ENCODE measurements at regions not wholly inside any gene's neighbourhood (a gene's known extent, or its start where the extent isn't known, plus 50 kb on each side); places are given as distances from the start of the nearest gene placed in this dataset.

DNA sequence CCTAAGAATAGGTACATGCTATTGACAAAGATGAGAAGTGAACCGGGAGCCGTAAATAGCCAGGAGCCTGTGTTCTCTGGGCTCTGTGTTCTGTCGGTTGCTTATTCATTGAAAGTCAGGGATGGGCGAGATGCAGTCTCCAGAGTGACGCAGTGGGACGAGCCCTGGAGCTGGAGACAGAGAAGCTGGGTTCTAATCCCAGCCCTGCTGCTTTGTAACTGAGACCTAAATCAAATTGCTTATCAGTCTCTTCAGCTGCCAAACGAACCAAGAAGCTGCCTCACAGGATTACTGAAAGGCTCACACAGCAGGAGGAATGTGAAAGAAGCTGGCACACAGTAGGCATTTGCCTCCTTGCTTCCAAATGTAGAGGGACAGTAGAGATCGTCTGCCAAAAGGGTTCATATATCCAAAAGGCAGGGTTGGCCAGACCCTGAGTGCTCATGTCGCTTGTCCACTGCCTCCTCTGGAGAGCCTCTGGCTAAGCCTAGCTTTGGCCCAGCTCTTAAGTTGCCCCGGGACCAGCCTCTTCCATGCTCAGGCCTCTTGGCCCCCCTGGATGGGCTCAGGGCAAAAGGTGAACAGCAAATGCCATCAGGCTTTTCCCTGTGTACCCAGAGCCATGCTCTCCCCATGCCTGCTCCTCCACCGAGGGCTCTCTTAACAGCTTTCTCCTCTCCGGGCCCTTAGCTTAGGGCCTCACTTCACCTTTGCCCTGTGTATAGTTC is 134.2 kb upstream of the IPO9 start:
- H3K36me3 ChIP-seq (ENCODE audit: control insufficient read depth in 1 of 2, insufficient read depth in 2 of 2, low read length in 1 of 2) = no peaks in the 10 kb centered on the region
- peaks cover 0 to 2% of the 10 kb centered on the region in 2 donors for H3K4me1 ChIP-seq (ENCODE audit: control insufficient read depth in 1 of 2, insufficient read depth in 2 of 2, low read length in 2 of 2)
- DNase-seq = peak in 1 of 2 donors; percentile 15
- no peak overlapping the region for H3K4me3 ChIP-seq (ENCODE audit: low read length in 2 of 2)
- WGBS, 2 donors = 94% methylated on average over 12 of the region's 12 CpGs
- no peaks in the 10 kb centered on the region for H3K9me3 ChIP-seq (ENCODE audit: control insufficient read depth, low read length)
- H3K27ac ChIP-seq (ENCODE audit: low read depth in 1 of 2, low read length in 2 of 2) = no peak overlapping the region
- H3K27me3 ChIP-seq (ENCODE audit: control insufficient read depth in 1 of 2, insufficient read depth in 2 of 2, low read length in 1 of 2) = no peaks in the 10 kb centered on the region
- ATAC-seq (ENCODE audit: low FRiP score) = peak; percentile 20
- intact Hi-C loops (cut with DNase I) = loop anchor here in 1 of 2 donors (5.0 kb wide), 1 partner anchor 42 kb away; no protein-coding TSS in a partner anchor

DNA sequence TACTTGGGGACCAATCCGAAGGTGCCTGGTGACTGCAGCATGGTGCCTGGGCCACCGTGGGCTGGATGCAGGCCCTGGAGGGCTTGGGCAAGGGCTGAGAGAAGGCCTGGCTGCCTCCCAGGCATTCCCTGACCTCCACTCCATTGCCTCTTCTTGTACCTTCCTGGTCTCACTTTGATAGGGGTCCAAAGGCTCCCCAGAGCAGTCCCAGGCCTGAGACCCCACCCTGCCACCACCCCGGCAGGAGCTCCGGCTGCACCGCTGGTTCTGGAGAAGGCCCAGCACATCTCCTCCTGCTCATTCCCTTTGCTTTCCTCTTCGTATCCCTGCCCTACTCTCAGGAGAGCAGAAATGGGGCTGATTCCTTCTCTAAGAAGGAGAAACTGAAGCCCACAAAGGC is 133.3 kb upstream of the IPO9 start:
- peak; percentile 21 to 60 for DNase-seq
- Histone ChIP-seq H3K4me3 (ENCODE audit: low read length in 2 of 2) (no peak overlapping the region), H3K4me1 (ENCODE audit: control insufficient read depth in 1 of 2, insufficient read depth in 2 of 2, low read length in 2 of 2) (peaks cover 0 to 2% of the 10 kb centered on the region in 2 donors), H3K9me3 (ENCODE audit: control insufficient read depth, low read length) (no peaks in the 10 kb centered on the region), H3K27ac (ENCODE audit: low read depth in 1 of 2, low read length in 2 of 2) (no peak overlapping the region), H3K27me3 (ENCODE audit: control insufficient read depth in 1 of 2, insufficient read depth in 2 of 2, low read length in 1 of 2) (no peaks in the 10 kb centered on the region), H3K36me3 (ENCODE audit: control insufficient read depth in 1 of 2, insufficient read depth in 2 of 2, low read length in 1 of 2) (no peaks in the 10 kb centered on the region)
- peak; percentile 40 for ATAC-seq (ENCODE audit: low FRiP score)
- intact Hi-C loops (cut with DNase I) = loop anchor here in 1 of 2 donors (2.0 to 5.0 kb wide), 2 partner anchors 43 to 131 kb away; no protein-coding TSS in a partner anchor
- 58 to 74% methylated on average over 6 of the region's 6 CpGs for WGBS, 2 donors

DNA sequence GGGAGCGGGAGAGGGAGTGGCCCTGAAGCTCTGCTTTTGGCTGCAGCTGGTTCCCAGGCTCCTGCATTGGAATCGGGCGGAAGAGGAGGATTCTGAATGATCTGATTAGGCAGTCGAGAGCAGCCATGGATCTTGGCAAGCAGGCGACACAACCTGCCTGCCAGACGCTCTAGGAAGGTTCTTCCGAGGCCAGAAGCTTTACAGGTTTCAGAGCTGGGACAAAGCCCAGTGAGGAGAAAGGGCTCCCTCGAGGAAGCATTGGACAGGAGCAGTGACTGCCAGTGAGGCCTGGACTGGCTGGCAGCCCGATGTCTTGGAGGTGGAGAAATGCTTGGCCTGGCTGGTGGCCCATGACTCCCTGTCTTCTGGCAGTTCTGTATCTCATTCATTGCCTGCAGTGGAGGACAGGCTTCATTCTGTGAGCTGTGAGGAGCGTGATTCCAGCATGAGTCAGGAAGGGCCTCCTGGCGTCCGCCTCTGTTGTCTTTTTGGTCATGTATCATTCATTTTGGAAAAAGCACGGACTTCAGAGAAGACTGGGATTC is 132.7 kb upstream of the IPO9 start:
- peak overlapping the region in 1 of 2 donors; percentile 12 for H3K27ac ChIP-seq (ENCODE audit: low read depth in 1 of 2, low read length in 2 of 2)
- H3K9me3 ChIP-seq (ENCODE audit: control insufficient read depth, low read length) = no peaks in the 10 kb centered on the region
- intact Hi-C loops (cut with DNase I) = loop anchor here in 1 of 2 donors (2.0 to 5.0 kb wide), 2 partner anchors 44 to 131 kb away; no protein-coding TSS in a partner anchor
- ATAC-seq (ENCODE audit: low FRiP score) (peak; percentile 81), DNase-seq (peak; percentile 87 to 93)
- no peak overlapping the region for H3K4me3 ChIP-seq (ENCODE audit: low read length in 2 of 2)
- H3K4me1 ChIP-seq (ENCODE audit: control insufficient read depth in 1 of 2, insufficient read depth in 2 of 2, low read length in 2 of 2) = peaks cover 0 to 2% of the 10 kb centered on the region in 2 donors
- 4 to 13% methylated on average over 13 of the region's 13 CpGs for WGBS, 2 donors
- no peaks in the 10 kb centered on the region for H3K36me3 ChIP-seq (ENCODE audit: control insufficient read depth in 1 of 2, insufficient read depth in 2 of 2, low read length in 1 of 2)
- H3K27me3 ChIP-seq (ENCODE audit: control insufficient read depth in 1 of 2, insufficient read depth in 2 of 2, low read length in 1 of 2) = no peaks in the 10 kb centered on the region

DNA sequence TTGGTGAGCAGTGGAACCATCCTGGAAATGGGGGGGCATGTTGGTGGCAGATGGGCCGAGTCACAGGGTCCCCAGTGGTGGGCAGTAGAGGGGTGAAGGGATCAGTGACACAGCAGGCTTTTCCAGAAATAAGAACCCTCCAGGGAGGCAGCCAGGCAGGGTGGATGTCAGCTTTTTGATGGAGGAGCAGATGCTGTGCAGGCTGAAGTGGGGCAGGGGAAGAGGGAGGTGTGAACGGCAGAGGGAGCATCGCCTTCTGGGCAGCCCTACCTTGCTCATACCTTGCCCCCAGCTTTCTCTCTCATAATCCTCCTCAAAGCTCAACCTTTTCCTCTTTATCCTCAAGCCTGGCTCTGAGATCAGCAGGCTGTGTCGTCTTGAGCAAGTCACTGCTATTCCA is 131.8 kb upstream of the IPO9 start:
- intact Hi-C loops (cut with DNase I) = loop anchor here in 1 of 2 donors (2.0 to 5.0 kb wide), 2 partner anchors 45 to 132 kb away; no protein-coding TSS in a partner anchor
- ATAC-seq (ENCODE audit: low FRiP score) (no peak), DNase-seq (peak in 1 of 2 donors; percentile 61)
- H3K36me3 ChIP-seq (ENCODE audit: control insufficient read depth in 1 of 2, insufficient read depth in 2 of 2, low read length in 1 of 2) = no peaks in the 10 kb centered on the region
- peaks cover 0 to 2% of the 10 kb centered on the region in 2 donors for H3K4me1 ChIP-seq (ENCODE audit: control insufficient read depth in 1 of 2, insufficient read depth in 2 of 2, low read length in 2 of 2)
- no peaks in the 10 kb centered on the region for H3K9me3 ChIP-seq (ENCODE audit: control insufficient read depth, low read length)
- WGBS, 2 donors = 92 to 93% methylated on average over 4 of the region's 4 CpGs
- no peaks in the 10 kb centered on the region for H3K27me3 ChIP-seq (ENCODE audit: control insufficient read depth in 1 of 2, insufficient read depth in 2 of 2, low read length in 1 of 2)
- H3K27ac ChIP-seq (ENCODE audit: low read depth in 1 of 2, low read length in 2 of 2) = no peak overlapping the region
- no peak overlapping the region for H3K4me3 ChIP-seq (ENCODE audit: low read length in 2 of 2)

DNA sequence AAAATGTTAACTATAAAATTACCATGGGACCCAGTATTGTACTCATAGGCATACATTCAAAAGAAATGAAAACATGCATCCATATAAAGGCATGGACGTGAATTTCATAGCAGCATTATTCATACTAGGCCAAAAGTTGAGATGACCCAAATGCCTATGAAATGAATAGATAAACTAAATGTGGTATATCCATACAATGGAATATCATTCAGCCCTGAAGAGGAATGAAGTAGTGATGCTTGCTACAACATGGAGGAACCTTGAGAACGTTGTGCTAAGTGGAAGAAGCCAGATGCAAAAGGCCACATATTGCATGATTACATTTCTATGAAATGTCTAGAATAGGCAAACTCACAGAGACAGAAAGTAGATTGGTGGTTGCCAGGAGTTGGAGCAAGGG is 127.1 kb upstream of the IPO9 start:
- 94 to 95% methylated on average over 2 of the region's 2 CpGs for WGBS, 2 donors

DNA sequence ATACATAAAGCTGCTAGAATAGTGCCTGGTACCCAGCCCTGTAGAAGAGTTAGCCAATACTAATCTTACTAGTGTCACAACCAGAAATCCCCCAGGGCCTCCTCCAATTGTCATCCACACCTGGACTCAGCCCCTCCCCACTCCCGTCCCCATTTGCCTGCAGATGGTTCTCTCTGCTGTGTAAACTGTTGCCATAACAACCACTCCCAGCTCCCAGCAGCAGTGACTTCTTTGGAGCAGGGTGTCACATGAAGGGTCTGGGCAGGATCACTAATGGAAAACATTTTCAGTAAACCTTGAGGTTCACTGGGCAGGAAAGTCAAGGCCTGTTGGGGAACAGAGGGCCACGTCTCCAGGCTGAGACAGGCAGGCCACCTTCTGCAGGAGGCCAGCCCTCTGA is 126.0 kb upstream of the IPO9 start:
- 48 to 62% methylated on average over 2 of the region's 2 CpGs for WGBS, 2 donors
- no peaks in the 10 kb centered on the region for H3K9me3 ChIP-seq (ENCODE audit: control insufficient read depth, low read length)
- ATAC-seq (ENCODE audit: low FRiP score) (peak; percentile 12), DNase-seq (no peak)
- H3K4me3 ChIP-seq (ENCODE audit: low read length in 2 of 2) = no peak overlapping the region
- intact Hi-C loops (cut with DNase I) = no loop called here
- no peaks in the 10 kb centered on the region for H3K27me3 ChIP-seq (ENCODE audit: control insufficient read depth in 1 of 2, insufficient read depth in 2 of 2, low read length in 1 of 2)
- no peak overlapping the region for H3K27ac ChIP-seq (ENCODE audit: low read depth in 1 of 2, low read length in 2 of 2)
- H3K36me3 ChIP-seq (ENCODE audit: control insufficient read depth in 1 of 2, insufficient read depth in 2 of 2, low read length in 1 of 2) = no peaks in the 10 kb centered on the region
- no peaks in the 10 kb centered on the region for H3K4me1 ChIP-seq (ENCODE audit: control insufficient read depth in 1 of 2, insufficient read depth in 2 of 2, low read length in 2 of 2)

More for the DNA sequence above, 127.1 kb upstream of the IPO9 start:
- Histone ChIP-seq H3K36me3 (ENCODE audit: control insufficient read depth in 1 of 2, insufficient read depth in 2 of 2, low read length in 1 of 2) (no peaks in the 10 kb centered on the region), H3K4me3 (ENCODE audit: low read length in 2 of 2) (no peak overlapping the region), H3K27me3 (ENCODE audit: control insufficient read depth in 1 of 2, insufficient read depth in 2 of 2, low read length in 1 of 2) (no peaks in the 10 kb centered on the region), H3K4me1 (ENCODE audit: control insufficient read depth in 1 of 2, insufficient read depth in 2 of 2, low read length in 2 of 2) (no peaks in the 10 kb centered on the region), H3K27ac (ENCODE audit: low read depth in 1 of 2, low read length in 2 of 2) (no peak overlapping the region), H3K9me3 (ENCODE audit: control insufficient read depth, low read length) (no peaks in the 10 kb centered on the region)
- ATAC-seq (ENCODE audit: low FRiP score) (no peak), DNase-seq (no peak)
- intact Hi-C loops (cut with DNase I) = no loop called here

DNA sequence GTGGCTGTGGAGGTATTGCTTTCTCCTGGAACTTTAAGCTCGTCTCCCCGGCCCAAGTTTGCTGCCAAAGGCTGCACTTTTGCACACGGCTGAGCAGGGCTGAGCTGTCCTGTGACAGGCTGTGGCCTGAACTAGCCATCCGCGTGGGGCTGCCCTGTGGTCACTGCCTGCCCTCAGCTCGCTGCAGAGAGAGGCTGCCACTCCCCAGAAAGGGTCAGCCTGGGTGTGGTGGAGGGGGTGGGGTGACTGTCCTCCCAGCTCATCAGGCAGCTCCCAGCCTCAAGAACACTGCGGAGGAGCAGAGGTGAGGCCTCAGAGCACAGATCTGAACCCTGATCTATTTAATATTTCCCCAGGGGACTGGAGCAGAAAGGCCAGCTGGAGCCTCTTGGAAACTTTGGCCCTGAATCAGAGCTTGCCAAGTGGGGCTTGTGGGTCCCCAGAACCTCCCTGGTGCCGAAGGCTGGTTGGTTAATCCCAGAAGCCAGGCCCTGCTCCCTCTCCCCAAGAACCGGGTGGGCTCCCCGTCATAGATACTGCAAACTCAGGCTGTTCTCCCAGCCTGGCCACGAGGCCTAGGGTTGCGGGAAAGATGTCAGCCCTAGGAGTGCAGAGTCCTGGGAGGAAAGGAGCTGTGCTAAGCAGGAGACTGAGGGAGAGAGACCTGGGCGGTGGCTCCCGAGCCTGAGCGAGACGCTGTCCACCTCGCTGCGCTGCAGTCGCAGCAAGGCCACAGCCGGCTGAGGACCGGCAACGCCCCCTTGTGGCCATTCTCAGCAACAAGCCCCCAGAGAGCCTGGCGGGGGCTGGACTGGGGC is 125.1 kb upstream of the IPO9 start:
- H3K36me3 ChIP-seq (ENCODE audit: control insufficient read depth in 1 of 2, insufficient read depth in 2 of 2, low read length in 1 of 2) = no peaks in the 10 kb centered on the region
- H3K4me1 ChIP-seq (ENCODE audit: control insufficient read depth in 1 of 2, insufficient read depth in 2 of 2, low read length in 2 of 2) = no peaks in the 10 kb centered on the region
- intact Hi-C loops (cut with DNase I) = loop anchor here (1.0 to 2.0 kb wide), 3 partner anchors 144 to 173 kb away; no protein-coding TSS in a partner anchor
- WGBS, 2 donors = 18 to 20% methylated on average over 23 of the region's 23 CpGs
- H3K27ac ChIP-seq (ENCODE audit: low read depth in 1 of 2, low read length in 2 of 2) = no peak overlapping the region
- H3K9me3 ChIP-seq (ENCODE audit: control insufficient read depth, low read length) = no peaks in the 10 kb centered on the region
- H3K27me3 ChIP-seq (ENCODE audit: control insufficient read depth in 1 of 2, insufficient read depth in 2 of 2, low read length in 1 of 2) = no peaks in the 10 kb centered on the region
- ATAC-seq (ENCODE audit: low FRiP score) (peak; percentile 93), DNase-seq (peak; percentile 88 to 95)
- H3K4me3 ChIP-seq (ENCODE audit: low read length in 2 of 2) = no peak overlapping the region

DNA sequence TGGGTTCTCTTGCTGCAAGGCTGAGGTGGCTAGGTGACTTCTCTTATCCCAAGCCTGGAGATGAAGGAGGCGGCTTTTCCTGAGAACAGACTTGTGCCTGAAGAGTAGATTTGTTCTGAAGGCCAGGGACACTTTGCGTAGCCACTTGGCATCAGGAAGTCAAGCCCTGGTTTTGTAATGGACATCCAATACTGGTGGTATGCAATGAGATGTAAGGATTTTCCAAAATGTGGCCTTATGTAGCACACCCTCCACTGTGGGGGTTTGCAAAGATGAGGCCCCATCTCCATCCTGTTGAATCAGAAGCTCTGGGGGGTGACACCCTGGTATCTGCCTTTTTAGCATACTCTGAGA is 124.5 kb upstream of the IPO9 start:
- DNase-seq (no peak), ATAC-seq (ENCODE audit: low FRiP score) (no peak)
- H3K4me1 ChIP-seq (ENCODE audit: control insufficient read depth in 1 of 2, insufficient read depth in 2 of 2, low read length in 2 of 2) = no peaks in the 10 kb centered on the region
- no peaks in the 10 kb centered on the region for H3K9me3 ChIP-seq (ENCODE audit: control insufficient read depth, low read length)
- H3K27ac ChIP-seq (ENCODE audit: low read depth in 1 of 2, low read length in 2 of 2) = no peak overlapping the region
- no peaks in the 10 kb centered on the region for H3K36me3 ChIP-seq (ENCODE audit: control insufficient read depth in 1 of 2, insufficient read depth in 2 of 2, low read length in 1 of 2)
- H3K4me3 ChIP-seq (ENCODE audit: low read length in 2 of 2) = no peak overlapping the region
- no peaks in the 10 kb centered on the region for H3K27me3 ChIP-seq (ENCODE audit: control insufficient read depth in 1 of 2, insufficient read depth in 2 of 2, low read length in 1 of 2)
- WGBS, 2 donors = 52 to 56% methylated on average over 2 of the region's 2 CpGs
- intact Hi-C loops (cut with DNase I) = loop anchor here (1.0 to 2.0 kb wide), 3 partner anchors 144 to 174 kb away; no protein-coding TSS in a partner anchor
